GM10248 (cell line): ENCODE measurements at regions not wholly inside any gene's neighbourhood (a gene's known extent, or its start where the extent isn't known, plus 50 kb on each side); places are given as distances from the start of the nearest gene placed in this dataset.
"Not testable (repeated sequence)": the region's sequence is repeated elsewhere in the genome, so short reads cannot be mapped to it uniquely, and the experiment has no call there.

Experiments used
- CTCF ChIA-PET: fragments of 300-600 bp; sonication (Branson Sonifier 250); formaldehyde crosslinking; extraction: SDS; loops from one replicate; lab custom pipeline; 2021; ENCODE audit warnings: antibody characterized with exemption; lab: Yijun Ruan, JAX
- POLR2A ChIA-PET: fragments of 350-650 bp; sonication (Branson Sonifier 250); formaldehyde crosslinking; extraction: SDS; loops from one replicate; lab custom pipeline; 2020; ENCODE audit warnings: antibody characterized with exemption; lab: Yijun Ruan, JAX
- DNase-seq: peaks from one replicate; pipeline ENCODE4 v3.0.0; 2012; ENCODE audit errors: extremely low spot score
- TF ChIP-seq, protein P1 (sequence below): IDR thresholded peaks from 2 replicates; pipeline ENCODE4 v1.5.1; 2012; ENCODE audit warnings: mild to moderate bottlenecking, low read depth; ENCODE audit errors: extremely low read depth, missing control alignments, control extremely low read depth

DNA sequence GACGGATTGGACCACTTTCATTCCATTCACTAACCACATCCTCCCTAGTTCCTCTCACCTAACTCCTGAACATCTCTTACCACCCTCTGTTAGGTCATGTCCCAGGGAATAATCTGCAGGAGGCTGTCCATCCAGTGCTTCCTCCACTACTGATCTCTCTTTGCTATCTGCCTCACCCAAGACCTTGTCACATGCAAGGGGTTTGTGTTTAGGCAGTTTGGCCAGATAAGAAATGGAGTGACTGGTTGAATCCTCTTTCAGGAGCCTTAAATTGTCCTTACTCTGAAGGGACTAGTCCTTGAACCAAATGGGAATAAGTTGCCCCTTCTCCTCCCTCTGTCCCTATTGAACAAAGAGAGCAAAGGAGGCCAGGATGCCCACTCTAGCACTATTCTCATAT lies 249.2 kb upstream of the BTG1 start:
- TF ChIP-seq, protein P1, sequence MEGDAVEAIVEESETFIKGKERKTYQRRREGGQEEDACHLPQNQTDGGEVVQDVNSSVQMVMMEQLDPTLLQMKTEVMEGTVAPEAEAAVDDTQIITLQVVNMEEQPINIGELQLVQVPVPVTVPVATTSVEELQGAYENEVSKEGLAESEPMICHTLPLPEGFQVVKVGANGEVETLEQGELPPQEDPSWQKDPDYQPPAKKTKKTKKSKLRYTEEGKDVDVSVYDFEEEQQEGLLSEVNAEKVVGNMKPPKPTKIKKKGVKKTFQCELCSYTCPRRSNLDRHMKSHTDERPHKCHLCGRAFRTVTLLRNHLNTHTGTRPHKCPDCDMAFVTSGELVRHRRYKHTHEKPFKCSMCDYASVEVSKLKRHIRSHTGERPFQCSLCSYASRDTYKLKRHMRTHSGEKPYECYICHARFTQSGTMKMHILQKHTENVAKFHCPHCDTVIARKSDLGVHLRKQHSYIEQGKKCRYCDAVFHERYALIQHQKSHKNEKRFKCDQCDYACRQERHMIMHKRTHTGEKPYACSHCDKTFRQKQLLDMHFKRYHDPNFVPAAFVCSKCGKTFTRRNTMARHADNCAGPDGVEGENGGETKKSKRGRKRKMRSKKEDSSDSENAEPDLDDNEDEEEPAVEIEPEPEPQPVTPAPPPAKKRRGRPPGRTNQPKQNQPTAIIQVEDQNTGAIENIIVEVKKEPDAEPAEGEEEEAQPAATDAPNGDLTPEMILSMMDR: no peak
- no peak for DNase-seq
- ChIA-PET POLR2A (no interaction called here), CTCF (interaction anchor here (0.6 kb wide), 1 partner anchor 31 kb away, joined by 3 read pairs; no protein-coding TSS in a partner anchor)

- POLR2A ChIA-PET: no interaction called here
- CTCF ChIA-PET: interaction anchor here (1.3 to 1.8 kb wide), 2 partner anchors 13 to 15 kb away, joined by 3 to 4 read pairs; no protein-coding TSS in a partner anchor
- no peak for DNase-seq
- TF ChIP-seq, protein P1: no peak
These were observed 247.9 kb upstream of the BTG1 start for GRCh38 chr12:92393504-92393903.

- CTCF ChIA-PET, POLR2A ChIA-PET, DNase-seq: not testable (repeated sequence)
These were observed 246.1 kb upstream of the BTG1 start for GRCh38 chr12:92391726-92392125.

GRCh38 chr12:92389466-92389865 lies 243.8 kb upstream of the BTG1 start:
- POLR2A ChIA-PET: no interaction called here
- no peak for DNase-seq

DNA sequence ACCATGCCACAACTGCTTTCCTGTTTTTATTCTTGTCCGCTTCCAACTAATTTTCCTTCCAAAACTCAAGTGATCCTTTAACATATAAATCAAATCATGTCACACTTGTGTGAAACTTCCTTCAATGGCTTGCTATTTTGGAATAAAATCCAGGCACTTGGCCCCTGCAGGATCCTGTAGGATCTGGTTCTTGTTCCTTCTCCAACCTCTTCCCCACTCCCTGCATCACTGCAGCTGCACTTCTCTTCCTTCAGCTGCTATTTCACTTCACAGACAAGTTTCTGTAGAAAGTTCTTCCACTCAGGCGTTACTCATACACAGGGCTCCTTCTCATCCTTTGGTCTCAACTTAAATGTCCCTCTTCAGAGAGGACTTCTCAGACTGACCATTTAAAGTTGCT lies 239.7 kb upstream of the BTG1 start:
- no peak for DNase-seq
- TF ChIP-seq, protein P1: no peak
- POLR2A ChIA-PET: no interaction called here
- CTCF ChIA-PET: interaction anchor here (1.5 kb wide), 1 partner anchor 13 kb away, joined by 4 read pairs; no protein-coding TSS in a partner anchor

More at GRCh38 chr12:92389466-92389865, 243.8 kb upstream of the BTG1 start:
- CTCF ChIA-PET: interaction anchor here (1.4 to 4.4 kb wide), 2 partner anchors 19 to 25 kb away, joined by 3 to 14 read pairs; no protein-coding TSS in a partner anchor
- TF ChIP-seq, protein P1: no peak

- ChIA-PET POLR2A (no interaction called here), CTCF (interaction anchor here (1.5 kb wide), 1 partner anchor 14 kb away, joined by 4 read pairs; no protein-coding TSS in a partner anchor)
- no peak for DNase-seq
- TF ChIP-seq, protein P1: no peak
These were observed 238.9 kb upstream of the BTG1 start for GRCh38 chr12:92384571-92384970.

- no peak for DNase-seq
- TF ChIP-seq, protein P1: no peak
- ChIA-PET CTCF (no interaction called here), POLR2A (no interaction called here)
These were observed 236.8 kb upstream of the BTG1 start for GRCh38 chr12:92382383-92382878.
